IMR-90 (cell line): ENCODE measurements at regions not wholly inside any gene's neighbourhood (a gene's known extent, or its start where the extent isn't known, plus 50 kb on each side); places are given as distances from the start of the nearest gene placed in this dataset.

Experiments
- FOS ChIP-seq: fragments of 150-350 bp; IDR thresholded peaks from 2 replicates; pipeline ENCODE4 v1.6.1; 2016; ENCODE audit warnings: low read depth, low read length
- RCOR1 ChIP-seq: IDR thresholded peaks from 2 replicates; pipeline ENCODE4 v1.6.1; 2012; ENCODE audit warnings: mild to moderate bottlenecking, low read length, improper control_type of control experiment; ENCODE audit not compliant: insufficient replicate concordance
- TF ChIP-seq, protein P1 (sequence below): fragments of 150-350 bp; IDR thresholded peaks from 2 replicates; pipeline ENCODE4 v1.6.1; 2016; ENCODE audit warnings: low read depth, mild to moderate bottlenecking, low read length, moderate library complexity, borderline replicate concordance

DNA sequence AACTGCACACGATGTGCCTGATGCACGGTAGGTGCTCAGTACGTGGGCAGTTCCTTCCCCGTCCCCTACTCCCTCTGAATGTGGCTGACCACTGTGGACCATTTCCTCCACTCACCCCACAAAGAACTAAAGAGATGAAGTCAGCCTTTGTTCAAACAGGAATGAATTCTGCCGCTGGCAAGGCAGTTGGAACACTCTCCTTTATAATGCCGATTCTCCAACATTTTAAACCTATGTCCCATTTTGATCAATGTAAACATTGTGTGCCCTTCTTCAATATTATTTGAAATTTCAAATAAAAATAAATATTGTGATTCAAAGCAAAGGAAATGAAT is 57.5 kb upstream of the MEF2A start:
- TF ChIP-seq, protein P1, sequence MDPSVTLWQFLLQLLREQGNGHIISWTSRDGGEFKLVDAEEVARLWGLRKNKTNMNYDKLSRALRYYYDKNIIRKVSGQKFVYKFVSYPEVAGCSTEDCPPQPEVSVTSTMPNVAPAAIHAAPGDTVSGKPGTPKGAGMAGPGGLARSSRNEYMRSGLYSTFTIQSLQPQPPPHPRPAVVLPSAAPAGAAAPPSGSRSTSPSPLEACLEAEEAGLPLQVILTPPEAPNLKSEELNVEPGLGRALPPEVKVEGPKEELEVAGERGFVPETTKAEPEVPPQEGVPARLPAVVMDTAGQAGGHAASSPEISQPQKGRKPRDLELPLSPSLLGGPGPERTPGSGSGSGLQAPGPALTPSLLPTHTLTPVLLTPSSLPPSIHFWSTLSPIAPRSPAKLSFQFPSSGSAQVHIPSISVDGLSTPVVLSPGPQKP = no peak
- TF ChIP-seq RCOR1 (no peak), FOS (no peak)
